K562 (cell line): ENCODE measurements at regions not wholly inside any gene's neighbourhood (a gene's known extent, or its start where the extent isn't known, plus 50 kb on each side); places are given as distances from the start of the nearest gene placed in this dataset.
A peak's percentile ranks its signal among the peaks of the same experiment; 100 is the strongest.

Source experiments
- ATAC-seq: fragments of 200-7000 bp; cut with Tn5 transposase; 3 replicates; pipeline ENCODE4 v1.9.1; 2020; ENCODE audit warnings: moderate library complexity
- BruUV-seq: library from RNA; stranded (reverse); fragments of 400-500 nt; replicated peaks from 2 replicates; lab custom pipeline; 2021; lab: Mats Ljungman, UMichigan
- CTCF ChIA-PET: fragments of 300-600 bp; formaldehyde crosslinking; extraction: SDS; loops from one replicate; lab custom pipeline; 2021; ENCODE audit warnings: low intra/inter-chr PET ratio; lab: Yijun Ruan, JAX
- POLR2A ChIA-PET: fragments of 300-600, 350-650 bp; sonication (Branson Sonifier 250); formaldehyde crosslinking; extraction: SDS; loops from one replicate; lab custom pipeline; 2021; ENCODE audit warnings: antibody characterized with exemption, inconsistent platforms; lab: Yijun Ruan, JAX
- DNase-seq, 4 experiments: peaks; one replicate each; pipeline versions ENCODE4 v3.0.0 to v3.0.0-alpha.2; 2011 to 2018; ENCODE audit warnings: low spot score in 3 of 4, mixed read lengths in 3 of 4; ENCODE audit errors: extremely low read depth in 1 of 4
- FAIRE-seq: peaks from 2 replicates; lab custom pipeline; 2011; peaks lifted over from hg19 to GRCh38; lab: Jason Lieb, UNC
- H2AFZ ChIP-seq: 2 replicates; pipeline ENCODE4 v1.6.0; 2011; ENCODE audit warnings: low read depth, low read length, control low read depth, inconsistent platforms
- H3K27ac ChIP-seq: fragments of 200-600 bp; 3 replicates; pipeline ENCODE4 v1.8.0; 2011; ENCODE audit warnings: low read depth, mild to moderate bottlenecking, control low read depth, inconsistent platforms, low read length, moderate library complexity, mixed read lengths; ENCODE audit errors: extremely low read depth
- H3K27me3 ChIP-seq, 2 experiments: fragments of 300-600 bp in 1 of 2; 2 replicates in 1 of 2; 3 replicates in 1 of 2; pipeline versions ENCODE4 v1.6.0 to v1.8.0; 2011; ENCODE audit warnings: inconsistent platforms in 2 of 2, low read length in 2 of 2, mild to moderate bottlenecking in 1 of 2, mixed read lengths in 1 of 2, moderate library complexity in 1 of 2; ENCODE audit not compliant: control insufficient read depth in 2 of 2, insufficient read depth in 2 of 2
- H3K36me3 ChIP-seq: fragments of 300-600 bp; 3 replicates; pipeline ENCODE4 v1.8.0; 2011; ENCODE audit warnings: mild to moderate bottlenecking, low read length, inconsistent platforms; ENCODE audit not compliant: control insufficient read depth, insufficient read depth
- H3K4me1 ChIP-seq, 2 experiments: fragments of 200-600 bp in 1 of 2; replicated peaks in 1 of 2; 2 replicates in 1 of 2; 3 replicates in 1 of 2; pipeline versions ENCODE4 v1.5.1 to v1.8.0; 2011; ENCODE audit warnings: inconsistent platforms in 2 of 2, low read length in 2 of 2, mild to moderate bottlenecking in 1 of 2, mixed read lengths in 1 of 2, moderate library complexity in 1 of 2; ENCODE audit not compliant: control insufficient read depth in 2 of 2, insufficient read depth in 2 of 2
- H3K4me2 ChIP-seq: 2 replicates; pipeline ENCODE4 v1.6.1; 2011; ENCODE audit warnings: low read length, control low read depth, inconsistent platforms, mixed read lengths; ENCODE audit not compliant: insufficient read depth
- H3K4me3 ChIP-seq: fragments of 200-600 bp; sonication (generic), shearing (Covaris generic); 2 replicates; pipeline ENCODE4 v1.5.1; 2016; ENCODE audit warnings: control low read depth, inconsistent platforms
- H3K79me2 ChIP-seq: fragments of 200-600 bp; 3 replicates; pipeline ENCODE4 v1.8.0; 2011; ENCODE audit warnings: low read length, inconsistent platforms; ENCODE audit not compliant: control insufficient read depth, insufficient read depth
- H3K9ac ChIP-seq, 2 experiments: 2 replicates each; pipeline versions ENCODE4 v1.6.0 to v1.6.1; 2011; ENCODE audit warnings: low read depth in 2 of 2, low read length in 2 of 2, control low read depth in 1 of 2, inconsistent platforms in 1 of 2, mild to moderate bottlenecking in 1 of 2, mixed read lengths in 1 of 2; ENCODE audit not compliant: insufficient read depth in 1 of 2
- H3K9me1 ChIP-seq: one replicate; pipeline ENCODE4 v1.6.0; 2011; ENCODE audit warnings: inconsistent platforms, mild to moderate bottlenecking, low read length, moderate library complexity; ENCODE audit not compliant: control insufficient read depth, insufficient read depth
- H3K9me3 ChIP-seq: replicated peaks from 2 replicates; pipeline ENCODE4 v1.5.1; 2011; ENCODE audit warnings: low read depth, low read length, inconsistent platforms; ENCODE audit not compliant: control insufficient read depth, insufficient read depth
- H4K20me1 ChIP-seq: replicated peaks from 2 replicates; pipeline ENCODE4 v1.6.1; 2011; ENCODE audit warnings: low read length, inconsistent platforms, mixed read lengths; ENCODE audit not compliant: control insufficient read depth, insufficient read depth
- CHD7 ChIP-seq: fragments of 200-600 bp; sonication (generic); IDR thresholded peaks from one replicate; pipeline ENCODE4 v1.6.1; 2012; ENCODE audit warnings: mild to moderate bottlenecking, low read depth, low read length, inconsistent platforms
- FOS ChIP-seq: IDR thresholded peaks from 3 replicates; pipeline ENCODE4 v1.6.1; 2011; ENCODE audit not compliant: insufficient read length; ENCODE audit errors: extremely low read depth
- FUS ChIP-seq: fragments of 200-400 bp; formaldehyde crosslinking; optimal IDR thresholded peaks from 2 replicates; pipeline ENCODE3; 2017; ENCODE audit warnings: low read depth, low read length
- POLR2B ChIP-seq: fragments of 450-650 bp; IDR thresholded peaks from 2 replicates; pipeline ENCODE4 v1.6.1; 2018; ENCODE audit warnings: low read depth; ENCODE audit not compliant: partially characterized antibody
- ZNF239 ChIP-seq: fragments of 250-450 bp; sonication (Bioruptor Pico); IDR thresholded peaks from 2 replicates; pipeline ENCODE4 v1.4.0; 2020; ENCODE audit warnings: mild to moderate bottlenecking
- ZNF592 ChIP-seq: fragments of 450-650 bp; IDR thresholded peaks from 2 replicates; pipeline ENCODE4 v1.6.1; 2017; ENCODE audit warnings: antibody characterized with exemption, mild to moderate bottlenecking
- WGBS: fragments of 100-300 bp; shearing (Covaris generic); methylation state at CpG from one replicate; pipeline ENCODE4 v1.1.6; 2016; ENCODE audit warnings: low coverage, mixed read lengths; ENCODE audit not compliant: insufficient coverage; ENCODE audit errors: missing lambda C conversion rate; 5-methylcytosine and 5-hydroxymethylcytosine counted together
- in situ Hi-C: fragments of 300-500 bp; cut with MboI; formaldehyde crosslinking; loops from 4 replicates; pipeline ENCODE4 v1.15.0; 2018; ENCODE audit warnings: inconsistent platforms, mixed read lengths
- intact Hi-C: fragments of 100-400 bp; cut with micrococcal nuclease; formaldehyde crosslinking; loops from 2 replicates; pipeline ENCODE4 v1.14.2; 2022

DNA sequence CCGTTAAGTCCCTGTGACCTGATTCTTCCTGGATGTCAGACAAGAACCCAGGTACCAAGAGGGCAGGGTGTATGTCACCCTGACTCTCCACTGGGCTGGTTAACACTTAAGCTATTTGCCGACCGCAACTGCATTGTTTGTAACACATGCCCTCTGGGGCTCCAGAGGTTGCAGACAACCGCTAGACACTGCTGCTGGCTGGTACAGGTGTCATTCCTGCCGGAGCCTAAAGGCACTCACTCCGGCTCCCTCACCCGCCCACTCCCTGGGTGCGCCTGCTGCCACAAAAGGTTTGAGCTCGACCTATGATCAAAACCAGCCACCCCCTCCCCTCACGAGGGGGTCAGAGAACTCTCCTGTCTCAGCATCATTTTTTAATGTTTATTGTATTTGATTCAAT is 208.2 kb downstream of the FAT4 start (continued):
- TF ChIP-seq ZNF592: no peak

GRCh38 chr4:125526420-125526819 is 211.7 kb downstream of the FAT4 start:
- H3K79me2 ChIP-seq: no peaks in the 10 kb centered on the region
- no peak overlapping the region for H3K4me3 ChIP-seq
- no peaks in the 10 kb centered on the region for H3K36me3 ChIP-seq
- no peaks in the 10 kb centered on the region for H3K9me1 ChIP-seq
- DNase-seq (peak in 2 of 4 experiments; percentile 6 to 8), ATAC-seq (no peak), FAIRE-seq (no peak)
- POLR2A ChIA-PET: no interaction called here
- CTCF ChIA-PET: no interaction called here
- no peaks in the 10 kb centered on the region for H3K9me3 ChIP-seq
- intact Hi-C loops (no loop called here), in situ Hi-C loops (no loop called here)
- no peak overlapping the region for H3K27ac ChIP-seq
- H3K27me3 ChIP-seq: no peaks in the 10 kb centered on the region
- 0% methylated on average over 2 of the region's 2 CpGs for WGBS
- H3K4me1 ChIP-seq: no peaks in the 10 kb centered on the region
- no peaks in the 10 kb centered on the region for H4K20me1 ChIP-seq
- H3K9ac ChIP-seq: no peak overlapping the region
- no peak overlapping the region for H3K4me2 ChIP-seq
- BruUV-seq: no TSS peak
- H2AFZ ChIP-seq: no peak overlapping the region
- TF ChIP-seq FOS: no peak
- TF ChIP-seq ZNF239 (CRISPR knock-in tag): no peak
- TF ChIP-seq FUS: no peak
- TF ChIP-seq CHD7: no peak
- no peak for TF ChIP-seq POLR2B
